Prostate gland (tissue), 2 donors: ENCODE measurements at regions not wholly inside any gene's neighbourhood (a gene's known extent, or its start where the extent isn't known, plus 50 kb on each side); places are given as distances from the start of the nearest gene placed in this dataset.

ENCODE experiments used
- CTCF ChIP-seq, 4 experiments: fragments of 200-600 bp in 2 of 4; fragments of 450-650 bp in 2 of 4; sonication (generic) in 2 of 4; IDR thresholded peaks; 1 replicate in 3 of 4; 2 replicates in 1 of 4; pipeline ENCODE4 v1.5.1; 2016 to 2019; ENCODE audit warnings: antibody characterized with exemption in 4 of 4, mild to moderate bottlenecking in 2 of 4, moderate library complexity in 2 of 4
- POLR2A ChIP-seq: fragments of 450-650 bp; IDR thresholded peaks from one replicate; pipeline ENCODE4 v1.6.1; 2016; ENCODE audit warnings: antibody characterized with exemption, mild to moderate bottlenecking

DNA sequence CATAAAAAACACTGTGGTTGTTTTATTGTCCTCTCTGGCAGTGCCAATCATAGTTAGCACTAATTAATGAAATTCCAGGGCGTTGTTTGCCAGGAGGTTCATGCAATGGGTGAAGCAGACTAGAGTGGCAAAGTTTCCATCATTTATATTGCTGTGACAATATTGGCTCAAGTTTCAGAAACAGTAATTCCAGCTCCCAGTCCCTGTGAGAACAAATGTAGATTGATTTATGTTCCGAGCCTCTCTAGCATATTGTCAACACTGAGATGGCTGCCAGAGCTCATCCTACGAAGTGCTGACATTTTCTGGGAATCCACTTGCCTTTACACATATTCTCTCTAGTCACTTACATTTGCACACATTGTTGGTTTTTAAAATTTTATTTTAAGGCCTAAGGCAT is 440.0 kb upstream of the IGFBP7 start:
- TF ChIP-seq POLR2A (no peak), CTCF (IDR thresholded peaks at IDR 0.05) (no peak)
